ENCODE measurements at regions not wholly inside any gene's neighbourhood (a gene's known extent, or its start where the extent isn't known, plus 50 kb on each side); places are given as distances from the start of the nearest gene placed in this dataset.
"Not testable (repeated sequence)": the region's sequence is repeated elsewhere in the genome, so short reads cannot be mapped to it uniquely, and the experiment has no call there.

DNA sequence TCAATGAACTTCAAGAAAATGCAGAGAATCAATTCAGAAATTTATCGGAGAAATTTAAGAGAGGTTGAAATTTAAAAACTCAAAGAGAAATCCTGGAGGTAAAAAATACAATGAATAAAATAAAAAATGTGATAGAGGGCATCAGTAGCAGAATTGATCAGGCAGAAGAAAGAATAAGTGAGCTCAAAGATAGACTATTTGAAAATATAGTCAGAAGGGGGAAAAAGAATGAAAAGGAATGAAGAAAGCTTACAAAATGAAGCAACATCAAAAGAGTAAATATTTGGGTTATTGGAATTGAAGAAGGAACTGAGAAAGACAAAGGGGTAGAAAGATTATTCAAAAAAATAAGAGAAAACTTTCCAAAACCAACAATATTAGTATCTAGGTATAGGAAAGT is 291.4 kb downstream of the SH2D4B start:
- Mint-ChIP-seq H3K36me3 (ENCODE audit: low read depth) (no peaks in the 10 kb centered on the region), H3K27me3 (ENCODE audit: insufficient read depth) (no peaks in the 10 kb centered on the region)

DNA sequence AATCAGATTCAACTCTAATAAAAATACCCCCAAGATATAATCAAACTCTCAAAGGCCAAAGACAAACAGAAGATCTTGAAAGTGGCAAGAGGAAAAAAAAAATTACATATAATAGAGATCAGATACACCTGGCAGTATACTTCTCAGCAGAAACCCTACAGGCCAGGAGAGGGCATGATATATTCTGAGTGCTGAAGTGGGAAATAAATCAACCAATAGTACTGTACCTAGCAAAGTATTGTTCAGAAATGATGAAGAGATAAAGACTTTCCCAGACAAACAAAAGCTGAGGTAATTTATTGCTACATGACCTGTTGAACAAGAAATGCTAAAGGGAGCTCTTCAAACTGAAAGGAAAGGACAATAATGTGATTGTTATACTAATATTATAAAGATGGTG is 291.9 kb downstream of the SH2D4B start:
- no peaks in the 10 kb centered on the region for H3K27me3 Mint-ChIP-seq (ENCODE audit: insufficient read depth)
- H3K4me3 Mint-ChIP-seq = no peak overlapping the region
- H3K9me3 Mint-ChIP-seq = peaks cover 25% of the 10 kb centered on the region
- no peak overlapping the region for H3K27ac Mint-ChIP-seq
- intact Hi-C loops (cut with micrococcal nuclease) = no loop called here
- no peaks in the 10 kb centered on the region for H3K4me1 Mint-ChIP-seq (ENCODE audit: low read depth)
- DNase-seq (ENCODE audit: low spot score) = no peak
- no peaks in the 10 kb centered on the region for H3K36me3 Mint-ChIP-seq (ENCODE audit: low read depth)

More for the DNA sequence above, 291.4 kb downstream of the SH2D4B start:
- Mint-ChIP-seq H3K9me3 (peaks cover 25% of the 10 kb centered on the region), H3K4me3 (no peak overlapping the region), H3K4me1 (ENCODE audit: low read depth) (no peaks in the 10 kb centered on the region), H3K27ac (no peak overlapping the region)
- intact Hi-C loops (cut with micrococcal nuclease) = no loop called here
- no peak for DNase-seq (ENCODE audit: low spot score)

DNA sequence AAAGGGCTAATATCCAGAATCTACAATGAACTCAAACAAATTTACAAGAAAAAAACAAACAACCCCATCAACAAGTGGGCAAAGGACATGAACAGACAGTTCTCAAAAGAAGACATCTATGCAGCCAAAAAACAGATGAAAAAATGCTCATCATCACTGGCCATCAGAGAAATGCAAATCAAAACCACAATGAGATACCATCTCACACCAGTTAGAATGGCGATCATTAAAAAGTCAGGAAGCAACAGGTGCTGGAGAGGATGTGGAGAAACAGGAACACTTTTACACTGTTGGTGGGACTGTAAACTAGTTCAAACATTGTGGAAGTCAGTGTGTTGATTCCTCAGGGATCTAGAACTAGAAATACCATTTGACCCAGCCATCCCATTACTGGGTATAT is 295.0 kb downstream of the SH2D4B start:
- H3K27ac Mint-ChIP-seq; H3K4me3 Mint-ChIP-seq; H3K27me3 Mint-ChIP-seq (ENCODE audit: insufficient read depth); DNase-seq (ENCODE audit: low spot score); intact Hi-C loops (cut with micrococcal nuclease); H3K4me1 Mint-ChIP-seq (ENCODE audit: low read depth); H3K36me3 Mint-ChIP-seq (ENCODE audit: low read depth): not testable (repeated sequence)
- peaks cover 25% of the 10 kb centered on the region for H3K9me3 Mint-ChIP-seq

DNA sequence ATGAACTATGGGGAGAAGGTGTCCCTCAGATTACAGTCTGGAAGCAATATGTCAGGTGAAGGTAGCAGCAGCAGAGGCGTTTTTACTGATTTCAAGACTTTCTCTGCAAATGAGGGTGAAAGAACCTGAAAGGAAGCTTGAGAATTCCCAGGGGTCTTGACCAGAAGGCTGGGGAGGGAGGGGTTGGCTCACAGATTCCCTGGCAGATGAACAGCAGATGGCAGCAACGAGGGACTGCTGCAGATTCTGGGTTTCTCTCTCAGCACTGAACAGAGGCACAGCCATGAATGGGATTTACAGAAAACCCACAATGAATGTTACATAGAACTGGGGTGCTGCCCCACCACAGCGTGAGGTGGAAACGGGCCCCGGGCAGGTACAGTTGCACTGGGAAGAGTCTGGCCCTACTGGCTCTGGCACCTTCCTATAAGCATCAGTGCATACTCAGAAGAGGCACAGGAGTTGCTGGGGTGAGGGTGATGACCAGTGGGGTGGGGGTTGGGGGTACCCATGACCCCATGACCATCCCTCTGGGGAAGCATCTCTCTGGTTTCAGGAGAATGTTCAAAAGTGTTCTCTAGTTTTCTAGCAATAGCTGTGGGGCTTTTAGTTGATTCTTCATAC is 317.8 kb downstream of the SH2D4B start:
- no peaks in the 10 kb centered on the region for H3K4me1 Mint-ChIP-seq (ENCODE audit: low read depth)
- DNase-seq (ENCODE audit: low spot score) = no peak

DNA sequence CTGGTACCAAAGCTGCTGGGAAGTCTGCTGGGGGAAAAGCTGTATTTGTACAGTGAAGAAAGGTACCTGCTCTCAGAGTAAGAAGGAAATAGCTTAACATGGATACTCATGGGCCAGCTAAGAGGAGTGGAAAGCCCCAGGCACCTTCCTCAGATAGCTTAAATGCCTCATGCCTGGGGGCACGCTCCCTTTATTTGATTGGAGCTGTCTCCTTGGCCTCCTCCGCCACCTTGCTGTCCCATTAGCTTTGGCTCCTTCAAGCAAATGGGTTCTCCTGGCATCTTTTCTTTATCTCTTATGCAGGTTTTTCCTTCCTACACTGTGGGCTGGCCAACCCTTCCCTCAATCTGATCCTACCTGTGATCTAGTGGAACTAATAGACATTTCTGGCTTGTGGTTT is 318.5 kb downstream of the SH2D4B start:
- Mint-ChIP-seq H3K9me3 (no peaks in the 10 kb centered on the region), H3K27me3 (ENCODE audit: insufficient read depth) (no peaks in the 10 kb centered on the region), H3K4me1 (ENCODE audit: low read depth) (no peaks in the 10 kb centered on the region), H3K4me3 (no peak overlapping the region), H3K27ac (no peak overlapping the region), H3K36me3 (ENCODE audit: low read depth) (no peaks in the 10 kb centered on the region)
- DNase-seq (ENCODE audit: low spot score) = no peak
- intact Hi-C loops (cut with micrococcal nuclease) = no loop called here

More for the DNA sequence above, 317.8 kb downstream of the SH2D4B start:
- H3K27me3 Mint-ChIP-seq (ENCODE audit: insufficient read depth) = no peaks in the 10 kb centered on the region
- intact Hi-C loops (cut with micrococcal nuclease) = no loop called here
- no peaks in the 10 kb centered on the region for H3K9me3 Mint-ChIP-seq
- H3K27ac Mint-ChIP-seq = no peak overlapping the region
- no peaks in the 10 kb centered on the region for H3K36me3 Mint-ChIP-seq (ENCODE audit: low read depth)
- no peak overlapping the region for H3K4me3 Mint-ChIP-seq

DNA sequence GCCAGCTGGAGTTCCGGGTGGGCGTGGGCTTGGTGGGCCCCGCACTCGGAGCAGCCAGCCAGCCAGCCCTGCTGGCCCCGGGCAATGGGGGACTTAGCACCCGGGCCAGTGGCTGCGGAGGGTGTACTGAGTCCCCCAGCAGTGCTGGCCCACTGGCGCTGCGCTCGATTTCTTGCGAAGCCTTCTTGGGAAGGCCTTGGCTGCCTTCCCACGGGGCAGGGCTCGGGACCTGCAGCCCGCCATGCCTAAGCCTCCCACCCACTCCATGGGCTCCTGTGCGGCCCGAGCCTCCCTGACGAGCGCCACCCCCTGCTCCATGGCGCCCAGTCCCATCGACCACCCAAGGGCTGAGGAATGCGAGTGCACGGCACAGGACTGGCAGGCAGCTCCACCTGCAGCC is 321.6 kb downstream of the SH2D4B start:
- not testable (repeated sequence) for H3K9me3 Mint-ChIP-seq

DNA sequence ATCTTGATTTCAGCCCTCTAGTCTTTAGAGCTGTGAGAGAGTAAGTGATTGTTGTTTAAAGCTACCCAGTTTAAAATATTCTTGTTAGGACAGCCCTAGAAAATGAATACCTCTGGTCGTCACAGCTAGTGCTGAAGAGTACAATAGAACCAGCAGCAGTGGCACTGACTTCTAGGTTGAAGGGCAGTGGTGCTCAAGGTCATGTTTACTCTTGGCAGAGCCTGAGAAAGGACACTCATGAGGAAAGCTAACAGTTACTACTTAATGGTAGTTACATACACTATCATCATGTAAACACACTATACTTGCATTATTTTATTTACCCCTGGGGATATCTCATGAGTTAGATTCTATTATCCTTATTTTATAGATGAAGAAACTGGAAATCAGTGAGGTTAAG is 323.0 kb downstream of the SH2D4B start:
- H3K36me3 Mint-ChIP-seq (ENCODE audit: low read depth) = no peaks in the 10 kb centered on the region
- intact Hi-C loops (cut with micrococcal nuclease) = no loop called here
- no peaks in the 10 kb centered on the region for H3K27me3 Mint-ChIP-seq (ENCODE audit: insufficient read depth)
- H3K4me3 Mint-ChIP-seq = no peak overlapping the region
- no peak for DNase-seq (ENCODE audit: low spot score)
- no peaks in the 10 kb centered on the region for H3K9me3 Mint-ChIP-seq
- H3K27ac Mint-ChIP-seq = no peak overlapping the region
- H3K4me1 Mint-ChIP-seq (ENCODE audit: low read depth) = no peaks in the 10 kb centered on the region

More for the DNA sequence above, 321.6 kb downstream of the SH2D4B start:
- H3K27ac Mint-ChIP-seq; H3K36me3 Mint-ChIP-seq (ENCODE audit: low read depth); H3K27me3 Mint-ChIP-seq (ENCODE audit: insufficient read depth); DNase-seq (ENCODE audit: low spot score); intact Hi-C loops (cut with micrococcal nuclease); H3K4me3 Mint-ChIP-seq; H3K4me1 Mint-ChIP-seq (ENCODE audit: low read depth): not testable (repeated sequence)

DNA sequence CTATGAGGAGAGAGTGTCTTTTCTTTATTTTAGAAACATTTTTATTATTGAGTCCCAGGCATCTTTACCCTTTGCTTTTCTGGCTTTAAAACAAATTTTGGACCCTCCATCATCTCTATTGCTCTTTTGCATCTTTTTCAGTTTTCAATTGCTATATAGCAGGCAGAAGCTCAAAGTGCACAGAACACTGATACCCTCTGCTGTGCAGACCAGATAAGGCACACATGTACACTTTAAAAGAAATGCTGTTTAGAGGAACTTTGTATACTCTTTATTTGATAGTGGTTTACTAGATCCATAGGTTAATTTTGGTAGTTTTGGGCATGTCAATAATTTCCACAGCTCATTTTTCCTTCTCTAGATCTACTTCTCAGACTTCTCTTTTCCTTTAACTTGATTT is 324.2 kb downstream of the SH2D4B start:
- no peak overlapping the region for H3K4me3 Mint-ChIP-seq
- no peak overlapping the region for H3K27ac Mint-ChIP-seq
- no peaks in the 10 kb centered on the region for H3K4me1 Mint-ChIP-seq (ENCODE audit: low read depth)
- no peak for DNase-seq (ENCODE audit: low spot score)
- H3K27me3 Mint-ChIP-seq (ENCODE audit: insufficient read depth) = no peaks in the 10 kb centered on the region
- intact Hi-C loops (cut with micrococcal nuclease) = no loop called here
- H3K9me3 Mint-ChIP-seq = no peaks in the 10 kb centered on the region
- H3K36me3 Mint-ChIP-seq (ENCODE audit: low read depth) = no peaks in the 10 kb centered on the region

DNA sequence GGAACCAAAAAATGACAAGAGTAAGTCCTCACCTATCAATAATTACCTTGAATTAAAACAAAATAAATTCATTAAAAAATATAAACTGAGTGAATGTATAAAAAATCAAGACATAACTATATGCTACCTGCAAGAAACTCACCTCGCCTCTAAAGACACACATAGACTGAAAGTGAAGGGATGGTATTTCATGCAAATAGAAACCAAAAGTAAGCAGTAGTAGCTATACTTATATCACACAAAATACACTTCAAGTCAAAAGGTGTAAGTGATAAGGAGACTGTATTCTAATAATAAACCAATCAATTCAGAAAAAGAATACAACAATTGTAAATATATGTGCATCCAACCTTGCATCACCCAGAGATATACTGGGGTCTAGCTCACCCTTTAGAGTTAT is 332.6 kb downstream of the SH2D4B start:
- no peak overlapping the region for H3K27ac Mint-ChIP-seq
- intact Hi-C loops (cut with micrococcal nuclease) = no loop called here
- no peaks in the 10 kb centered on the region for H3K36me3 Mint-ChIP-seq (ENCODE audit: low read depth)
- H3K9me3 Mint-ChIP-seq = no peaks in the 10 kb centered on the region
- H3K27me3 Mint-ChIP-seq (ENCODE audit: insufficient read depth) = no peaks in the 10 kb centered on the region
- DNase-seq (ENCODE audit: low spot score) = no peak
- H3K4me1 Mint-ChIP-seq (ENCODE audit: low read depth) = no peaks in the 10 kb centered on the region
- H3K4me3 Mint-ChIP-seq = no peak overlapping the region

DNA sequence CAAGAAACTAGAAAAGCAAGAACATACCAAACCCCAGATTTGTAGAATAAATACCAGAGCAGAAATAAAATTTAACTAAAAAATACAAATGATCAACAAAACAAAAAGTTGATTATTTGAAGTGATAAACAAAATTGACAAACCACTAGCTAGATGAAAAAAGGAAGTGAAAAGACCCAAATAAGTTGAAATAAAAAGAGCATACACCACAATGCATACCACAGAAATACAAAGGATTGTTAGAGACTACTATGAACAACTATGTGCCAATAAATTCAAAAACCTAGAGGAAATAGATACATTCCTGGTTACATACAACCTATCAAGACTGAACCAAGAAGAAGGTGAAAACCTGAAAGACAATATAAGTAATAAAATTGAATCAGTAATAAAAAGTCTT is 333.4 kb downstream of the SH2D4B start:
- DNase-seq (ENCODE audit: low spot score) = no peak
- Mint-ChIP-seq H3K27ac (no peak overlapping the region), H3K4me3 (no peak overlapping the region), H3K9me3 (no peaks in the 10 kb centered on the region), H3K27me3 (ENCODE audit: insufficient read depth) (no peaks in the 10 kb centered on the region), H3K4me1 (ENCODE audit: low read depth) (no peaks in the 10 kb centered on the region), H3K36me3 (ENCODE audit: low read depth) (no peaks in the 10 kb centered on the region)
- intact Hi-C loops (cut with micrococcal nuclease) = no loop called here

DNA sequence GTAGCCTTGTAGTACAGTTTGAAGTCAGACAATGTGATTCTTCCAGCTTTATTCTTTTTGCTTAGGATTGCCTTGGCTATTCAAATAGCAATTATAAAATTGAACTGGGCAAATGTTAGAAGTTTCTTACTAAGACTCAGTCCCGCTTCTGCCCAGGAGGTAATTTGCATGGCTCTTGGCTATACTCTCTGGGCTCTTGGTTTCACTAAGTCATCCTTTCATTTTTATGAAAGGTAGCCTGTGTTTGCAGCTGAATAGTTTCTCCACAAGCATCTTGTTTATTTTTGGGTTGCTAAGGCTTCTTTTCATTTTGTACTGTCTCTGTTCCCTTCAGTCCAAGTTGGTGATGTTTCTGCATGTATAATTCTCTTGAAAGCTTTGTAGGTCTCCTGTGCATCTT is 340.6 kb downstream of the SH2D4B start:
- no peak overlapping the region for H3K27ac Mint-ChIP-seq
- no peak for DNase-seq (ENCODE audit: low spot score)
- intact Hi-C loops (cut with micrococcal nuclease) = no loop called here
- no peaks in the 10 kb centered on the region for H3K36me3 Mint-ChIP-seq (ENCODE audit: low read depth)
- no peak overlapping the region for H3K4me3 Mint-ChIP-seq
- H3K9me3 Mint-ChIP-seq = no peaks in the 10 kb centered on the region
- H3K4me1 Mint-ChIP-seq (ENCODE audit: low read depth) = no peaks in the 10 kb centered on the region
- H3K27me3 Mint-ChIP-seq (ENCODE audit: insufficient read depth) = no peaks in the 10 kb centered on the region

DNA sequence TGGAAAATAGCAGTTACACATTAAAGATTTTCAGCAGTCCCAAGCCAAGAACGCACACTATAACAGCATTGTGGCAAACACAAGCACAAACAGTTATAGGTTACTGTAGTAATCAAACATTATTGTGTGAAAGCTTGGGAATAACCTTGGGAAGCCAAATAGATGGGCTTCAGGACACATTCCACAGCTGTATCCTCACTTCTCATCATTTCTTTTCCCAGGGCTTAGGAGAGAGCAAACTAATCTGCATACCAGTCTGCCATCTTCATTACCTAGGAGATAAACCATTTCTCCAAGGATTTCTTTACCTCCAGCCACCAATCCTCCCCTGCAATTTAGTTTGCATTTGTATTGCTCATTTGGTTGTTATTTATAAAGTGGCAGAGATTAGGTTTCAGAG is 352.4 kb downstream of the SH2D4B start:
- Mint-ChIP-seq H3K27ac (no peak overlapping the region), H3K9me3 (peaks cover 3% of the 10 kb centered on the region), H3K36me3 (ENCODE audit: low read depth) (no peaks in the 10 kb centered on the region), H3K4me1 (ENCODE audit: low read depth) (no peaks in the 10 kb centered on the region), H3K27me3 (ENCODE audit: insufficient read depth) (peaks cover 1% of the 10 kb centered on the region), H3K4me3 (no peak overlapping the region)
- DNase-seq (ENCODE audit: low spot score) = no peak
- intact Hi-C loops (cut with micrococcal nuclease) = no loop called here

DNA sequence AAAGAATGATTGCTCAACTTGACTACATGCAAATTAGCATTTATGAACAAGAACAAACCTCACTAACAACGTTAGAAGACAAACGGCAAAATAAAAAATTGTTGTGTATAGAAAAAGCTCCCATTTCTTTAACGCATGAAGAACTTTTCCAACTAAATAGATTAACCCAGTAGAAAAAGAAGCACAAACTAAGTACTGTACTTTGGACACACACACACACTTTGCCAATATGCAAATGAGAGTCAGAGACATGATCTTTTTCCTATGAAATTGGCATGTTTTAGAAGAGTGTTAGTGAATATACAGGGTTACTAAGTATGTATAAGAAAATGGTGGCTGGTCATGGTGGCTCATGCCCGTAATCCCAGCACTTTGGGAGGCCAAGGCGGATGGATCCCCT is 355.6 kb downstream of the SH2D4B start:
- H3K27ac Mint-ChIP-seq = no peak overlapping the region
- H3K4me1 Mint-ChIP-seq (ENCODE audit: low read depth) = no peaks in the 10 kb centered on the region
- H3K36me3 Mint-ChIP-seq (ENCODE audit: low read depth) = no peaks in the 10 kb centered on the region
- no peaks in the 10 kb centered on the region for H3K9me3 Mint-ChIP-seq
- intact Hi-C loops (cut with micrococcal nuclease) = no loop called here
- no peak for DNase-seq (ENCODE audit: low spot score)
- H3K4me3 Mint-ChIP-seq = no peak overlapping the region
- peaks cover 3% of the 10 kb centered on the region for H3K27me3 Mint-ChIP-seq (ENCODE audit: insufficient read depth)

DNA sequence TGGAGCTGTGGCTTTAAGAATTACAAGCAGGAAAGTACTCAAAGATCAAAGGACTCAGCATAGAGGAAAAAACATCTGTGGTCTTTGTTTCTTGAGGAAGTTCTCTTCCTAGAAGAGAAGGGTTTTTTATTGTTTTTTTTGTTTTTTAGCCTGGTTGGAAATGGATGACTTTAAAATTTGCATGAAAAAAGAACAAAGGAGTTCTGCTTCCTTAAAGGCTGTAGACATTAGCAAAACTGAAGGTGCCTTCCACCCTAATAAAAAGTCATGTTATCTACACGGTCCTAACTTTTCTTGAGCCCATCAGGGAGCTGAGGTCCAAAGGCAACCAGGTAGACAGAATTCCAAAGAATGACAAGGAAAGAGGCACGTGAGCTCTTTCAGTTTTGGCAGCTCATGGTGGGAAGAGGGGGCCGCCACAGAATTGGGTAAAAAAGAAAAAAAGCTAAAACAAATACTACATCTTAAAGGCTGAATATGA is 356.6 kb downstream of the SH2D4B start:
- intact Hi-C loops (cut with micrococcal nuclease) = no loop called here
- Mint-ChIP-seq H3K4me3 (no peak overlapping the region), H3K27ac (no peak overlapping the region), H3K36me3 (ENCODE audit: low read depth) (no peaks in the 10 kb centered on the region), H3K9me3 (no peaks in the 10 kb centered on the region), H3K27me3 (ENCODE audit: insufficient read depth) (peaks cover 2% of the 10 kb centered on the region), H3K4me1 (ENCODE audit: low read depth) (no peaks in the 10 kb centered on the region)
- no peak for DNase-seq (ENCODE audit: low spot score)

All from activated T-helper 1 cell treated with anti-CD3 and anti-CD28 coated beads, Interleukin-12 subunit alpha, Interleukin-12 subunit beta, Interleukin-2, Interleukin-4 antibody, amounts not matched to agents 30 ng/mL and 10 ng/mL and 1 ng/mL, durations not matched to agents 14 hours and 24 hours and 36 hours (primary cell).